Endodermal cell (in vitro differentiated cells): ENCODE measurements at regions not wholly inside any gene's neighbourhood (a gene's known extent, or its start where the extent isn't known, plus 50 kb on each side); places are given as distances from the start of the nearest gene placed in this dataset.

ENCODE experiments used
- DNase-seq: peaks from one replicate; pipeline ENCODE4 v3.0.0-alpha.2; 2017
- H3K27ac ChIP-seq: 2 replicates; pipeline ENCODE4 v1.5.1; 2013; ENCODE audit warnings: mild to moderate bottlenecking, low read depth, low read length, moderate library complexity
- H3K27me3 ChIP-seq: 2 replicates; pipeline ENCODE4 v1.6.1; 2013; ENCODE audit warnings: mild to moderate bottlenecking, low read length, moderate library complexity; ENCODE audit not compliant: insufficient read depth, control insufficient read depth, poor library complexity, severe bottlenecking
- H3K36me3 ChIP-seq: 2 replicates; pipeline ENCODE4 v1.7.0; 2013; ENCODE audit warnings: mild to moderate bottlenecking, low read length, moderate library complexity; ENCODE audit not compliant: control insufficient read depth, insufficient read depth
- H3K4me1 ChIP-seq: one replicate; pipeline ENCODE4 v1.7.0; 2013; ENCODE audit warnings: low read length; ENCODE audit not compliant: control insufficient read depth, insufficient read depth
- H3K4me3 ChIP-seq: 2 replicates; pipeline ENCODE4 v1.5.1; 2013; ENCODE audit warnings: mild to moderate bottlenecking, low read length, moderate library complexity
- H3K9ac ChIP-seq: 2 replicates; pipeline ENCODE4 v1.6.1; 2013; ENCODE audit warnings: mild to moderate bottlenecking, low read length, moderate library complexity; ENCODE audit not compliant: poor library complexity, severe bottlenecking; ENCODE audit errors: extremely low read depth
- H3K9me3 ChIP-seq: 2 replicates; pipeline ENCODE4 v1.6.1; 2013; ENCODE audit warnings: mild to moderate bottlenecking, low read length, moderate library complexity; ENCODE audit not compliant: control insufficient read depth
- H3K27ac Mint-ChIP-seq: 2 replicates; pipeline ENCODE4 v1.8.0; 2020; ENCODE audit warnings: mixed read lengths
- H3K27me3 Mint-ChIP-seq: 2 replicates; pipeline ENCODE4 v1.8.0; 2021; ENCODE audit warnings: mild to moderate bottlenecking, mixed read lengths; ENCODE audit not compliant: insufficient read depth
- H3K36me3 Mint-ChIP-seq: 2 replicates; pipeline ENCODE4 v1.8.0; 2020; ENCODE audit warnings: low read depth, mixed read lengths
- H3K4me1 Mint-ChIP-seq: 2 replicates; pipeline ENCODE4 v1.8.0; 2020; ENCODE audit warnings: mixed read lengths
- H3K4me3 Mint-ChIP-seq: 2 replicates; pipeline ENCODE4 v1.8.0; 2020; ENCODE audit warnings: mild to moderate bottlenecking, moderate library complexity, mixed read lengths
- H3K9me3 Mint-ChIP-seq: 2 replicates; pipeline ENCODE4 v1.8.0; 2020; ENCODE audit warnings: mild to moderate bottlenecking, mixed read lengths
- WGBS, 2 experiments: methylation state at CpG; one replicate each; pipeline versions ENCODE4 v1.1.5 to v1.1.7; 2013; ENCODE audit warnings: missing lambda C conversion rate in 2 of 2, mixed read lengths in 1 of 2; ENCODE audit not compliant: insufficient coverage in 1 of 2, insufficient read length in 1 of 2; 5-methylcytosine and 5-hydroxymethylcytosine counted together
- TF ChIP-seq, protein P1 (sequence below): fragments of 200-600 bp; sonication (generic); conservative IDR thresholded peaks from 2 replicates; pipeline ENCODE4 v1.5.0; 2021; ENCODE audit warnings: antibody characterized with exemption, mild to moderate bottlenecking

DNA sequence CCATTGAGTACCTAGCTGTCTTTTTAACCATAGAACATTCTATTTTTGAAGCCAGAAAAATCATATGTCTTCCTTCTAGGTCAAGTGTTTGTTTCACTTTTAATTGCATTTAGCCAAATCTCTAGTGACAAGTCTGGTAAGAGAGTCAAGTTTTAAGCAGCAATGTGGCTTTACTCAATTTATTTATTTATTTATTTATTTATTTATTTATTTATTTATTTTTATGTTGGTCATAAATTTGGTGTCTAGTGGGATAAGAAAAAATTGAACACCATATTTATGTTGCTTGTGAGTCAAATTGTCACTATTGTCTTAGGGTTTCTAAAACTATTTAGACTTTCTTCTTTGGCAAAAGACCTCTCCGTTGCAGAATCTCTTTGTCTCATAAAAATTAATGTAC, 174.5 kb upstream of the BCHE start:
- Mint-ChIP-seq H3K36me3 (no peaks in the 10 kb centered on the region), H3K9me3 (peaks cover 6% of the 10 kb centered on the region), H3K27me3 (no peaks in the 10 kb centered on the region), H3K4me3 (no peak overlapping the region), H3K27ac (no peak overlapping the region), H3K4me1 (no peaks in the 10 kb centered on the region)
- TF ChIP-seq, protein P1, sequence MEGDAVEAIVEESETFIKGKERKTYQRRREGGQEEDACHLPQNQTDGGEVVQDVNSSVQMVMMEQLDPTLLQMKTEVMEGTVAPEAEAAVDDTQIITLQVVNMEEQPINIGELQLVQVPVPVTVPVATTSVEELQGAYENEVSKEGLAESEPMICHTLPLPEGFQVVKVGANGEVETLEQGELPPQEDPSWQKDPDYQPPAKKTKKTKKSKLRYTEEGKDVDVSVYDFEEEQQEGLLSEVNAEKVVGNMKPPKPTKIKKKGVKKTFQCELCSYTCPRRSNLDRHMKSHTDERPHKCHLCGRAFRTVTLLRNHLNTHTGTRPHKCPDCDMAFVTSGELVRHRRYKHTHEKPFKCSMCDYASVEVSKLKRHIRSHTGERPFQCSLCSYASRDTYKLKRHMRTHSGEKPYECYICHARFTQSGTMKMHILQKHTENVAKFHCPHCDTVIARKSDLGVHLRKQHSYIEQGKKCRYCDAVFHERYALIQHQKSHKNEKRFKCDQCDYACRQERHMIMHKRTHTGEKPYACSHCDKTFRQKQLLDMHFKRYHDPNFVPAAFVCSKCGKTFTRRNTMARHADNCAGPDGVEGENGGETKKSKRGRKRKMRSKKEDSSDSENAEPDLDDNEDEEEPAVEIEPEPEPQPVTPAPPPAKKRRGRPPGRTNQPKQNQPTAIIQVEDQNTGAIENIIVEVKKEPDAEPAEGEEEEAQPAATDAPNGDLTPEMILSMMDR: no peak
- Histone ChIP-seq H3K27me3 (no peaks in the 10 kb centered on the region), H3K9ac (no peak overlapping the region), H3K36me3 (no peaks in the 10 kb centered on the region), H3K4me1 (no peaks in the 10 kb centered on the region), H3K27ac (no peak overlapping the region), H3K4me3 (no peak overlapping the region), H3K9me3 (no peaks in the 10 kb centered on the region)
- 88% methylated on average over 1 of the region's 1 CpG; no CpG with 5 or more reads in 1 of the 2 experiments for WGBS, 2 experiments
- no peak for DNase-seq

DNA sequence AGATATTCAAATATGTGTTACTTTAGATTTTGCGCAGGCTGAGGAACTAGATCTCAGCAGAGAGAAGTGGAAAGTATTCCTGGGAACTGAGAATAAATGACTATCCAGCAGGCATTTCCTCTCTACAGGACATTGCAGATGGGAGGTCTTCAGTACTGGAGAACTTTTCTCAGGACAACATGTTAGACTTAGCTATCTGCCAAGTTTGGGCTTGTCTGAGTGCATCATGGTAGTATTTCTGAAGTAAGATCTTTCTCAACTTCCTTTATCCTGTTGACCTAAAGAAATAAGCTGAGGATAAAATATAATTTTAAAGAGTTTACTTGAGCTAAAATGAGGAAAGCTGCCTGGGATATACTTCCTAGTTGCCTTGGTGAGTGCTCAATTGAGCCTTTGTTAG, 167.9 kb upstream of the BCHE start:
- peaks cover 12% of the 10 kb centered on the region for H3K9me3 Mint-ChIP-seq

DNA sequence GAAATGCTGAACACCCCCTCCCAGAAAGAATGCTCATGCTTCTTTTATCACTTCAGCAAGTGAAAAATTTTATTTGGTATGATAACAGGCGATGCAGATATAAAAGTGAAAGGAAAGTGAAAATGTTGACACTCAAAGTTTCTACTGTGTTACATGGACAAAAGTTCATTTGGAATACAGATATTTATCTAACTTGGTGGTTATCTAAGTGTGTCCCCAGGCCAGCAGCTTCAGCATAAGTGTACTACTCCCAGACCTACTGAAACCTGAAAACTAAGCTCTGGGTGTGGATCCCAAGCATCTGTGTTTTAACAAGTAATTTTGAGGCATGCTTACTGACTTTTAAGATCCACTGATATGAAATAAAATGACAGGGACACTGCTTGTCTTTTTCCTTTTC, 157.1 kb upstream of the BCHE start:
- Histone ChIP-seq H3K9ac (no peak overlapping the region), H3K27me3 (no peaks in the 10 kb centered on the region), H3K9me3 (no peaks in the 10 kb centered on the region), H3K4me3 (no peak overlapping the region), H3K4me1 (no peaks in the 10 kb centered on the region), H3K36me3 (no peaks in the 10 kb centered on the region), H3K27ac (no peak overlapping the region)
- TF ChIP-seq, protein P1: no peak
- whole genome bisulfite sequencing, 2 experiments: 100% methylated on average over 1 of the region's 1 CpG; no CpG with 5 or more reads in 1 of the 2 experiments
- Mint-ChIP-seq H3K4me1 (no peaks in the 10 kb centered on the region), H3K36me3 (no peaks in the 10 kb centered on the region), H3K9me3 (no peaks in the 10 kb centered on the region), H3K27ac (no peak overlapping the region), H3K4me3 (no peak overlapping the region), H3K27me3 (no peaks in the 10 kb centered on the region)
- DNase-seq: no peak

More for the DNA sequence above, 167.9 kb upstream of the BCHE start:
- H3K4me1 Mint-ChIP-seq: no peaks in the 10 kb centered on the region
- H3K36me3 Mint-ChIP-seq: no peaks in the 10 kb centered on the region
- 89% methylated on average over 1 of the region's 1 CpG; no CpG with 5 or more reads in 1 of the 2 experiments for WGBS, 2 experiments
- H3K4me1 ChIP-seq: no peaks in the 10 kb centered on the region
- H3K27me3 ChIP-seq: no peaks in the 10 kb centered on the region
- H3K9ac ChIP-seq: no peak overlapping the region
- no peak for DNase-seq
- H3K4me3 ChIP-seq: no peak overlapping the region
- TF ChIP-seq, protein P1: no peak
- no peaks in the 10 kb centered on the region for H3K27me3 Mint-ChIP-seq
- no peak overlapping the region for H3K27ac Mint-ChIP-seq
- H3K27ac ChIP-seq: no peak overlapping the region
- no peaks in the 10 kb centered on the region for H3K36me3 ChIP-seq
- H3K4me3 Mint-ChIP-seq: no peak overlapping the region
- H3K9me3 ChIP-seq: no peaks in the 10 kb centered on the region
